ENCODE measurements at regions not wholly inside any gene's neighbourhood (a gene's known extent, or its start where the extent isn't known, plus 50 kb on each side); places are given as distances from the start of the nearest gene placed in this dataset.
"Not testable (repeated sequence)": the region's sequence is repeated elsewhere in the genome, so short reads cannot be mapped to it uniquely, and the experiment has no call there.

GRCh38 chr11:28890601-28891040 lies 782.4 kb downstream of the METTL15 start:
- TF ChIP-seq TAF1, SPI1 (IDR thresholded peaks at IDR 0.05; ENCODE audit: low read depth, low read length): not testable (repeated sequence)
